Stomach (tissue), 4 donors: ENCODE measurements at regions not wholly inside any gene's neighbourhood (a gene's known extent, or its start where the extent isn't known, plus 50 kb on each side); places are given as distances from the start of the nearest gene placed in this dataset.

Experiments used
- CTCF ChIP-seq, 7 experiments: fragments of 450-650 bp in 4 of 7; fragments of 200-600 bp in 3 of 7; sonication (generic) in 3 of 7; IDR thresholded peaks; one replicate each; pipeline ENCODE4 v1.5.1; 2016 to 2019; ENCODE audit warnings: antibody characterized with exemption in 7 of 7, control low read depth in 2 of 7, mild to moderate bottlenecking in 1 of 7
- EP300 ChIP-seq: sonication (generic); formaldehyde crosslinking; IDR thresholded peaks from one replicate; pipeline ENCODE4 v1.6.1; 2017; ENCODE audit warnings: antibody characterized with exemption
- POLR2A ChIP-seq, 4 donors: fragments of 450-650 bp; IDR thresholded peaks; one replicate each; pipeline ENCODE4 v1.6.1; 2016; ENCODE audit warnings: antibody characterized with exemption in 4 of 4, control low read depth in 2 of 4, mild to moderate bottlenecking in 1 of 4, moderate library complexity in 1 of 4
- POLR2AphosphoS5 ChIP-seq, 3 donors: sonication (generic); formaldehyde crosslinking; IDR thresholded peaks; one replicate each; pipeline ENCODE4 v1.6.1; 2016; ENCODE audit warnings: antibody characterized with exemption in 3 of 3

GRCh38 chr2:2466534-2466933, 135.5 kb upstream of the MYT1L start:
- no peak for TF ChIP-seq POLR2A (IDR thresholded peaks at IDR 0.05)
- no peak for TF ChIP-seq CTCF (IDR thresholded peaks at IDR 0.05)
- TF ChIP-seq POLR2AphosphoS5 (IDR thresholded peaks at IDR 0.05): no peak
- no peak for TF ChIP-seq EP300
